Calu3 (cell line): ENCODE measurements at regions not wholly inside any gene's neighbourhood (a gene's known extent, or its start where the extent isn't known, plus 50 kb on each side); places are given as distances from the start of the nearest gene placed in this dataset.

Experiments used
- BruUV-seq: library from RNA; stranded (reverse); fragments of 400-500 nt; replicated peaks from 2 replicates; lab custom pipeline; 2021; lab: Mats Ljungman, UMichigan
- CTCF ChIA-PET: fragments of 300-600 bp; sonication (Branson Sonifier 250); formaldehyde crosslinking; loops from one replicate; lab custom pipeline; 2022; ENCODE audit warnings: antibody characterized with exemption; lab: Charles Lee
- DNase-seq: peaks from one replicate; pipeline ENCODE4 v3.0.0; 2022
- H3K27ac Mint-ChIP-seq: one replicate; pipeline ENCODE4 v1.8.0; 2022; ENCODE audit warnings: mixed read lengths; ENCODE audit not compliant: unreplicated experiment
- H3K27me3 Mint-ChIP-seq: one replicate; pipeline ENCODE4 v1.8.0; 2022; ENCODE audit warnings: mixed read lengths; ENCODE audit not compliant: unreplicated experiment
- H3K36me3 Mint-ChIP-seq: one replicate; pipeline ENCODE4 v1.8.0; 2022; ENCODE audit warnings: mild to moderate bottlenecking, moderate library complexity, mixed read lengths; ENCODE audit not compliant: insufficient read depth, unreplicated experiment
- H3K4me1 Mint-ChIP-seq: one replicate; pipeline ENCODE4 v1.8.0; 2022; ENCODE audit warnings: mild to moderate bottlenecking, low read depth, mixed read lengths; ENCODE audit not compliant: unreplicated experiment
- H3K4me3 Mint-ChIP-seq: one replicate; pipeline ENCODE4 v1.8.0; 2022; ENCODE audit warnings: mild to moderate bottlenecking, low read depth, moderate library complexity, mixed read lengths; ENCODE audit not compliant: unreplicated experiment
- H3K9me3 Mint-ChIP-seq: one replicate; pipeline ENCODE4 v1.8.0; 2022; ENCODE audit warnings: low read depth, mixed read lengths; ENCODE audit not compliant: unreplicated experiment
- intact Hi-C: fragments of 100-400 bp; cut with micrococcal nuclease; formaldehyde crosslinking; loops from one replicate; pipeline ENCODE4 v1.10.0; 2022; ENCODE audit not compliant: unreplicated experiment
- TF ChIP-seq, protein P1 (sequence below): fragments of 200-600 bp; IDR thresholded peaks from one replicate; pipeline ENCODE4 v1.8.0; 2022; ENCODE audit warnings: antibody characterized with exemption; ENCODE audit not compliant: unreplicated experiment

DNA sequence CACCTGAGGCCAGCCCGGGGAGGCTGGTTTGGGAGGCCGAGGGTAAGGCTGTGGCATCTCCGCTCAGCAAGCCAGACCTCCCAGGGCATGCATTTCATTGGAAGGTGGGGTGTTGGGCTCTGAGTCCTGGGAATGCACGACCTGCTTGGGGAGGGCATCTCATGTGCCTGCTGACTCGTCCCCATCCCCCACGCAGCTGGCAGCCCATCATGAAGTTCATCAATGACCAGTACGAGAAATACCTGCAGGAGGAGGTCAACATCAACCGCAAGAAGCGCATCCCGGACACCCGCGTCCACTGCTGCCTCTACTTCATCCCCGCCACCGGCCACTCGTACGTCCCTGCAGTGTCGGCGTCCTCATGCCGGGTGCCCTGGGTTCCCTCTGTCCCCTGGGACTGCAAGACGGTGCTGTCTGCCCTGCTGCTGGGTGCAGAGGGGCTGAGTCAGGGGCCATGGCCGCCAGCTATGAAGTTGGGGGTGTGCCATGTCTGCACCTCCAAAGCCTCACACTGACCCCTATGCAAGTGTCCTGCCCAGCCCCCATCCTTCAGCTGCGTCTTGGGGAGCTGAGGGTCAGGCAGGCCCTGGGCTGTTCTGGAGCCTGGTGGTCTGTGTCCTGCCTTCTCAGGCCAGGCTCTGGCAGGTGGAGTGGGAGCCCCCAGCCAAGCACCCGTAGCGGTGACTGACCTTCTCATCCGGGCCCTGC is 347.9 kb downstream of the SEC14L1 start:
- TF ChIP-seq, protein P1, sequence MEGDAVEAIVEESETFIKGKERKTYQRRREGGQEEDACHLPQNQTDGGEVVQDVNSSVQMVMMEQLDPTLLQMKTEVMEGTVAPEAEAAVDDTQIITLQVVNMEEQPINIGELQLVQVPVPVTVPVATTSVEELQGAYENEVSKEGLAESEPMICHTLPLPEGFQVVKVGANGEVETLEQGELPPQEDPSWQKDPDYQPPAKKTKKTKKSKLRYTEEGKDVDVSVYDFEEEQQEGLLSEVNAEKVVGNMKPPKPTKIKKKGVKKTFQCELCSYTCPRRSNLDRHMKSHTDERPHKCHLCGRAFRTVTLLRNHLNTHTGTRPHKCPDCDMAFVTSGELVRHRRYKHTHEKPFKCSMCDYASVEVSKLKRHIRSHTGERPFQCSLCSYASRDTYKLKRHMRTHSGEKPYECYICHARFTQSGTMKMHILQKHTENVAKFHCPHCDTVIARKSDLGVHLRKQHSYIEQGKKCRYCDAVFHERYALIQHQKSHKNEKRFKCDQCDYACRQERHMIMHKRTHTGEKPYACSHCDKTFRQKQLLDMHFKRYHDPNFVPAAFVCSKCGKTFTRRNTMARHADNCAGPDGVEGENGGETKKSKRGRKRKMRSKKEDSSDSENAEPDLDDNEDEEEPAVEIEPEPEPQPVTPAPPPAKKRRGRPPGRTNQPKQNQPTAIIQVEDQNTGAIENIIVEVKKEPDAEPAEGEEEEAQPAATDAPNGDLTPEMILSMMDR, result no peak
- intact Hi-C loops, result no loop called here
- Mint-ChIP-seq H3K27me3 (no peaks in the 10 kb centered on the region), H3K36me3 (peaks cover 52% of the 10 kb centered on the region), H3K4me3 (no peak overlapping the region), H3K27ac (no peak overlapping the region), H3K9me3 (no peaks in the 10 kb centered on the region), H3K4me1 (no peaks in the 10 kb centered on the region)
- BruUV-seq, result no TSS peak
- CTCF ChIA-PET, result no interaction called here
- no peak for DNase-seq

- TF ChIP-seq, protein P1, result no peak
- no TSS peak for BruUV-seq
- Mint-ChIP-seq H3K27ac (no peak overlapping the region), H3K36me3 (peaks cover 59% of the 10 kb centered on the region), H3K9me3 (no peaks in the 10 kb centered on the region), H3K4me1 (no peaks in the 10 kb centered on the region), H3K4me3 (no peak overlapping the region), H3K27me3 (no peaks in the 10 kb centered on the region)
- CTCF ChIA-PET, result no interaction called here
- intact Hi-C loops, result no loop called here
- DNase-seq, result no peak
These were observed 348.6 kb downstream of the SEC14L1 start for GRCh38 chr17:77489239-77489892.

DNA sequence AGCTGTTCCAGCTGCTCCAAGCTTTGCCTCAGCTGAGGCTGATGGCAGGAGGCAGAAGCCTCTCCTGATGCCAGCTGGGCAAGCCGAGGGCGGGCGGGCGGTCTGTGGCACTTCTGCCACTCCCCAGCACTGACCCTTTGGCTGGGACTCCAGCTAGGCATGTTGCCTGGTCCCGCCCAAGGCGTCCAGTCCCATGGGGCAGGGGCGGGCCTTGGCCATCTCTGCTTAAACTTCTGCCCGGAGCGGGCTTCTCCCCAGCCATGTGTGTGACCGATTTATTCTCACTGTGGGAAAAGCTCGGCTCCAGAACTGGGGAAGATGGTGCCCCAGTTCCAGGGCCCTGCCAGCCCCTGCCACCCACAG is 349.1 kb downstream of the SEC14L1 start:
- Mint-ChIP-seq H3K27ac (no peak overlapping the region), H3K9me3 (no peaks in the 10 kb centered on the region), H3K4me3 (no peak overlapping the region), H3K4me1 (no peaks in the 10 kb centered on the region), H3K36me3 (peaks cover 61% of the 10 kb centered on the region), H3K27me3 (no peaks in the 10 kb centered on the region)
- no TSS peak for BruUV-seq
- CTCF ChIA-PET, result no interaction called here
- TF ChIP-seq, protein P1, result no peak
- intact Hi-C loops, result no loop called here
- no peak for DNase-seq

DNA sequence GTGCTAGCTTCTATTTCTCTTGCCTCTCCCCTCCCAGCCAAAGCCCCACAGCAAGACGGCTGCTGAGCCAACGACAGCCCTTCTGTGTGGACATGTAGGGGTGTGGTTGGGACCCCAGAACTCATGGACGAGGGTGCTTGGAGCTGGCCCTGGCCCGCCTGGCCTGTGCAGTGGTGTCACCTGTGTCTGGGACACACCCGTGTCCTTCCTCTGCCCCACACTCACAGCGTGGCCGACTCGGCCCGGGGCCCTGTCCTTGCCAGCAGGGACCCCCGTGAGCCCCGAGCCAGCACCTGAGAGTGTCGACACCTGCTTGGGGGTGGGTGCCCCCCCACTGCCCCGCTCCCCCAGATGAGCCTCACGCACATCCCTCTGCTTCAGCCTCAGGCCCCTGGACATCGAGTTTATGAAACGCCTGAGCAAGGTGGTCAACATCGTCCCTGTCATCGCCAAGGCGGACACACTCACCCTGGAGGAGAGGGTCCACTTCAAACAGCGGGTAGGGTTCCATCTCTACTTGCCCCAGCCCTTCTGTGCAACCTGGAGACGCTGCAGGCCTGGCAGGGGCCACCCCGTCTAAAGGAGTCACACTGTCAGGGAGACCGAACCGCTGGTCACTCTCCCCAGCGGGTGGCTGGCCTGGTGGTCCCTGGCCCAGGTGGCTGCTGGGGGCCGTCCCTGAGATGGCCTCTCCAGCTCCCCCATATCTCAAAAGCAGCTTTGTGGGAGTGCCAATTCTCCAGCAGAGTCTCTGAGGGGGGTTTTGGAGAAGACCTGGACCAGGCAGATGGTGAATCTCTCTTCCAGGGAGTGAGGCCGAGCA is 349.8 kb downstream of the SEC14L1 start:
- no peak overlapping the region for H3K27ac Mint-ChIP-seq
- intact Hi-C loops, result no loop called here
- CTCF ChIA-PET, result no interaction called here
- TF ChIP-seq, protein P1, result no peak
- no peaks in the 10 kb centered on the region for H3K9me3 Mint-ChIP-seq
- no peak for DNase-seq
- H3K4me3 Mint-ChIP-seq, result no peak overlapping the region
- no TSS peak for BruUV-seq
- H3K4me1 Mint-ChIP-seq, result no peaks in the 10 kb centered on the region
- no peaks in the 10 kb centered on the region for H3K27me3 Mint-ChIP-seq
- H3K36me3 Mint-ChIP-seq, result peaks cover 65% of the 10 kb centered on the region
